C4-2B (cell line): ENCODE measurements at regions not wholly inside any gene's neighbourhood (a gene's known extent, or its start where the extent isn't known, plus 50 kb on each side); places are given as distances from the start of the nearest gene placed in this dataset.

Experiments
- H3K27ac ChIP-seq: fragments of 450-650 bp; 2 replicates; pipeline ENCODE4 v1.5.1; 2017
- ZFX ChIP-seq: fragments of 450-650 bp; IDR thresholded peaks from 2 replicates; pipeline ENCODE4 v1.6.1; 2017
- TF ChIP-seq, protein P1 (sequence below): fragments of 450-650 bp; conservative IDR thresholded peaks from 2 replicates; pipeline ENCODE4 v1.5.1; 2017; ENCODE audit warnings: mild to moderate bottlenecking

DNA sequence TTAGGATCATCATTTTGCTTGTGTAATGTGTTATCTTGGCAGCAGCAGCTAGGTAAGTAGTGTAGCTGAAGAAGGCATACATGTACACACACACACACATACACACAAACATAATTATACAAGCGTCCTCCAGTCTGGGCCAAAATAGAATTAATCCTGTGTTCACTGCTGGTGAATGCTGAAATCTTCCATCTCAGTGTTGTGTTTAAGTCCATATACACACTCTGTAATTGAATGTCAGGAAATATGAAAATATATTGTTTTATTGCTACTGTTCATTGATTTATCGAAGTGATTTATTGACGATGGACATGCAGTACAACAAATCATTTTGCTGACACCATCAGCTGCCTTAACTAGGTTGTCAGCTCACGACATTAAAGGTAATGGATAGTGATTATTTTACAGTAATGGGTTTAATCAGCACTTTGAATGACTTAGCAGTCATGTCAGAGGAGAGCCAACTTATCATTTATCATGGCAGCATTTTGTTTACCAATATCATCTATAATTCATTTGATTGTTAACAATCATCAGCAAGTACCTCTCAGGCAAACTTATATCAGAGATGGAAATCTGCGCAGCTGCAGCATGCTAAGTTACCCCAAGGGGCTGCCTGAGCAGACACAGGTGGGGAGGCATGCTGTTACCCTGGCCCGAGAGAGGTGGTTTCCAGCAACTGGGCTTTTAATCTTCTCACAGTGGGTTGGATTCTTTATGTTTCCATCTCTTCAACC lies 83.7 kb upstream of the FSHR start:
- no peak for TF ChIP-seq ZFX
- TF ChIP-seq, protein P1, sequence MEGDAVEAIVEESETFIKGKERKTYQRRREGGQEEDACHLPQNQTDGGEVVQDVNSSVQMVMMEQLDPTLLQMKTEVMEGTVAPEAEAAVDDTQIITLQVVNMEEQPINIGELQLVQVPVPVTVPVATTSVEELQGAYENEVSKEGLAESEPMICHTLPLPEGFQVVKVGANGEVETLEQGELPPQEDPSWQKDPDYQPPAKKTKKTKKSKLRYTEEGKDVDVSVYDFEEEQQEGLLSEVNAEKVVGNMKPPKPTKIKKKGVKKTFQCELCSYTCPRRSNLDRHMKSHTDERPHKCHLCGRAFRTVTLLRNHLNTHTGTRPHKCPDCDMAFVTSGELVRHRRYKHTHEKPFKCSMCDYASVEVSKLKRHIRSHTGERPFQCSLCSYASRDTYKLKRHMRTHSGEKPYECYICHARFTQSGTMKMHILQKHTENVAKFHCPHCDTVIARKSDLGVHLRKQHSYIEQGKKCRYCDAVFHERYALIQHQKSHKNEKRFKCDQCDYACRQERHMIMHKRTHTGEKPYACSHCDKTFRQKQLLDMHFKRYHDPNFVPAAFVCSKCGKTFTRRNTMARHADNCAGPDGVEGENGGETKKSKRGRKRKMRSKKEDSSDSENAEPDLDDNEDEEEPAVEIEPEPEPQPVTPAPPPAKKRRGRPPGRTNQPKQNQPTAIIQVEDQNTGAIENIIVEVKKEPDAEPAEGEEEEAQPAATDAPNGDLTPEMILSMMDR = no peak
- H3K27ac ChIP-seq = no peak overlapping the region

DNA sequence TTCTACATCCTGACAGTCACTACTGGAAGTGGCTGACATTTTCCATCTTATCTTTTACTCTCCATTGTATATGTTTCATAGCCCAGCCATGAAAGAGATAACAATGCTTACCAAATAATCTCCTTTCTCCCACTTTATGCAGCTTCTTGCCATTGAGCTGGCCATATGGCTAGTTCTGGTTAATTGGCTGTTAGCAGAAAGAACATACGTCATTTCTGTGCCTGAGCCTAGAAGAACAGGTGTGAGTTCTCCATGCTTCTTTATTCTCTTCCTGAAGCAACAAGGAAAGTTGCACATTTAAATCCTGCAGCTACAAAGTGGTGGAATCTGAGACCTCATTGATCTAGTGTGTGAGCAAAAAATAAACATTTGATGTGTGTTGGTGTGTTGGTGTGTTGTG lies 82.0 kb upstream of the FSHR start:
- no peak overlapping the region for H3K27ac ChIP-seq
- TF ChIP-seq, protein P1 = no peak
- no peak for TF ChIP-seq ZFX

DNA sequence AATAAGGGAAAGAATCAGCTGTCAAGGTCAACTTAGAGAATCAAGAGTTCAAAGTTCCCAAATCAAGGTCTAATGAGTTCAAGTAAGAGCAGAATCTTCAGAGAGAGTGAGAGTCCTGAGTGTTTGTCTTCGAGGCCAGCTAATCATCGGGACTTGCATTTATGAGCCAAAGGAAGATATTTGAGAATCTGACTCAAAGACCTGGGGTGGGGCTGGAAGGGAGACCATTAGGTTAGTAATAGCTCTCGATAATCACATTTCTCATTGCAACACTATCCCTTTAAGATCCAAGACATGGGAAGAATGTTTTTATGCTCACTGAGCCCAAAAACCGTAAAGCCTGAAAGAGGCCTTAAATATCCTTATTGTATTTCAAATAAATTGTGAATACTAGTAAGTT lies 72.0 kb upstream of the FSHR start:
- TF ChIP-seq, protein P1 = no peak
- no peak for TF ChIP-seq ZFX
- H3K27ac ChIP-seq = no peak overlapping the region

DNA sequence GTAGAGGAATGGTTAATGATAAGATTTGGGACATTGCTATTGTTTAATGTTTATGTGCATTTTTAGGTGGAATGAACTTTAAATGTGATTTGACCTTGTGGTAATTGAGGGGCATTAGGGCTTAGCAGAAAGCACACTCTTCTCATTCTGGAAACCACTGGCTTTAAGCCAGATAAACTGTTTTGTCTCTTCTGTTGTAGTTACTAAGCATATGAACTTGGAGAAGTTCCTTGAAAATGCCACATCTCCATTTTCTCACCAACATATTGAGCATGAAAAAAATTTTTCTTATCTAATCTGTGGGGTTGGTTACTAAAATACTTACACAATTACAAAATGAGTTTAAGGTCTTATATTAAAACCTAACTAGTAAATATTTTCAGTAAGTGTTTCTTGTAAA lies 70.8 kb upstream of the FSHR start:
- no peak overlapping the region for H3K27ac ChIP-seq
- TF ChIP-seq ZFX = no peak
- TF ChIP-seq, protein P1 = no peak

DNA sequence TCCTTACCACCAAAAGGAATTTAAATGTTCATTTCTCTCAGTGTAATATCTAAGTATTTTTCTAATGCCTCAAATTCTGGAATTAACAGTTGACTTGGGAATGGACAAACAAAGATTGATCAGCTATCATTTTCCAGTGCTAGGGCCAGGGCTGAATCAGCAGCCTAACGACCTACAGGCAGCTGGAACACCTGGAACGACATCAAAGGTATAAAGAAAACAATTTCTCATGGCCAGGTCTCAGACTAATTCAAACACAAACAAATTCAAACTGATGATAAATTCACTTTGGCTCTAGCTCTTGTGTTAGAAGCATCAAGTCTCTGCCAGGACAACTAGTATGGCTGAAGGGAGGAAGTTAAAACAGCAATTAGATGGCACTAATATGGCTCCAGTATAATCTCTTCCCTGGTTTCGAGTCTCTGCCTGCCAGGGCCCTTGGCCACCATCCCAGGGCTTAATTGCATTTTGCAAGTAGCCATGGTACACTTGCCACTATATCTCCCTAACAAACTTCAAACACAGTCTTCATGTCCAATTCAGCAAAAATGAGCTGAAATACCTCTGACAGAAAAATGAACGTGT lies 70.2 kb upstream of the FSHR start:
- TF ChIP-seq, protein P1 = no peak
- no peak for TF ChIP-seq ZFX
- no peak overlapping the region for H3K27ac ChIP-seq

DNA sequence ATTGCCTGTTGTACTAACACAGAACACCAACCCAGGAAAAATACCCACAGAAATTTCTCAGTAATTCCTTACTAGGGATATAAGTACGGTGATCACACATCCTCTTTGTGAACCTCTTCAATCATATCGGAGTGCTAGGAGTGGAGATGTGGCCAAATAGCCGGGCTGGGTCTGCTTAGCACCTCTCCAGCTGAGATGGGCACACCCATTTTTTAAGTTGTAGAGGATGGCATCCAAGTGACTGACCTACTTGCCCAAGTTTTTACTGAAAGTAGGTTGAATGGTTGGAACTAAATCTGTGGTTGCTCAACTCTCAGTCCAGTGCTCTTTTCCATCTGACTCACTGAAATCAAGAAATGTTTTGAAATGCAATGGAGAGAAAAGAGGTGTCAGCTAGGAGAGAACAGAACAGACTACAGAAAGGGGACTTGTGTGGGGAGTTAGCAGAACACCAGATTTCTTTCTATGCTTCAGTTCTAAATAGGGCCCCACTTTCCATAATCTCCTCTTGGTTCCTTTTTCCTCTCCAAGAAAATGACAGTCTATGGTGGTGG lies 68.7 kb upstream of the FSHR start:
- TF ChIP-seq ZFX = no peak
- TF ChIP-seq, protein P1 = no peak
- H3K27ac ChIP-seq = no peak overlapping the region

DNA sequence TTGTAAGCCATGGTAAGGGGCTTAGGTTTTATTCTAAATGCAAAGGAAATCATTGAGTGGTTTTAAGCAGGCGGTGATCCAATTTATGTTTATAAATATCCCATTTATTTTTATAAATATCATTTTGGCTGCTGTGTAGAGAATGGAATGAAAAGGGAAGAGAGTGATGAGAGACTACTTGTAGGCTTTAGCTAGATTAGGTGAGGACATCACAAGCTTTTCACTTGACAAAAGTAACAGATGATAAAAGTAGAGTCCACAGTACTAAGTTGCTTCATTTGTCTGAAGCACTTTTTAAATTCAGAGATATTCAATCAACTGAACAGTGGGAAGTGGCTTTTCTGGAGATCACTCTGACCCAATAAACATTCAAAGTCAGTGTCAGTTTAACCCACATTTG lies 65.4 kb upstream of the FSHR start:
- TF ChIP-seq, protein P1 = no peak
- TF ChIP-seq ZFX = no peak
- H3K27ac ChIP-seq = no peak overlapping the region
